Right atrium auricular region (tissue), 2 donors: ENCODE measurements at regions not wholly inside any gene's neighbourhood (a gene's known extent, or its start where the extent isn't known, plus 50 kb on each side); places are given as distances from the start of the nearest gene placed in this dataset.

Experiments used
- DNase-seq: peaks from one replicate; pipeline ENCODE4 v3.0.0-alpha.2; 2019; ENCODE audit warnings: low spot score
- H3K27ac ChIP-seq, 2 donors: fragments of 200-600 bp; sonication (generic); 1 replicate in 1 of 2; 2 replicates in 1 of 2; pipeline ENCODE4 v1.5.1; 2016 to 2019
- H3K27me3 ChIP-seq, 2 donors: fragments of 200-600 bp; sonication (generic); one replicate each; pipeline versions ENCODE4 v1.5.1 to v1.6.0; 2017 to 2019
- H3K36me3 ChIP-seq: fragments of 200-600 bp; sonication (generic); one replicate; pipeline ENCODE4 v1.5.1; 2016
- H3K4me1 ChIP-seq, 2 donors: fragments of 200-600 bp; sonication (generic); one replicate each; pipeline versions ENCODE4 v1.5.1 to v1.6.0; 2017 to 2019
- H3K4me3 ChIP-seq, 2 donors: fragments of 200-600 bp; sonication (generic); 1 replicate in 1 of 2; 2 replicates in 1 of 2; pipeline ENCODE4 v1.5.1; 2017 to 2019; ENCODE audit warnings: mild to moderate bottlenecking in 1 of 2, moderate library complexity in 1 of 2
- H3K9me3 ChIP-seq, 2 donors: fragments of 200-600 bp; sonication (generic); one replicate each; pipeline ENCODE4 v1.5.1; 2019
- CTCF ChIP-seq, 2 donors: fragments of 200-600 bp; sonication (generic); IDR thresholded peaks; one replicate each; pipeline ENCODE4 v1.5.1; 2019; ENCODE audit warnings: antibody characterized with exemption in 2 of 2

DNA sequence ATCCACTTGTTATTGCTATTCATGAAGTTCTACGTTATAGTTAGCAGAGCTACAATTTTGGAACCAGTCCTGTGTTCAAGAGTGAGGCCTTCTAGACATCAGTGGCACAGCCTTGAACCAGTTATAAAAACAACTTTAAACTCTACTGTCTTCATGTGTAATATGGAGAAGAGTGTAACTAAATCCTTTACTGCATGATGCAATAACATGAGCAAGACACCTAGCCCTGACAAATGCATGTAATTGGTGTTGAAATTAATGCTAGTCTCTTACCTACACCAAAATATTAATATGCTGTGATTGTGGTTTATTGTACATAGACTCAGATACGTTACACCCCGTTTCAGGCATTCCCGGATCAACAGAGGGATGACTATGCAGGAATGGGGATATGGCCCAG, 654.6 kb downstream of the IRX1 start:
- no peak for DNase-seq
- no peak overlapping the region for H3K27ac ChIP-seq
- no peak for TF ChIP-seq CTCF (IDR thresholded peaks at IDR 0.05)

DNA sequence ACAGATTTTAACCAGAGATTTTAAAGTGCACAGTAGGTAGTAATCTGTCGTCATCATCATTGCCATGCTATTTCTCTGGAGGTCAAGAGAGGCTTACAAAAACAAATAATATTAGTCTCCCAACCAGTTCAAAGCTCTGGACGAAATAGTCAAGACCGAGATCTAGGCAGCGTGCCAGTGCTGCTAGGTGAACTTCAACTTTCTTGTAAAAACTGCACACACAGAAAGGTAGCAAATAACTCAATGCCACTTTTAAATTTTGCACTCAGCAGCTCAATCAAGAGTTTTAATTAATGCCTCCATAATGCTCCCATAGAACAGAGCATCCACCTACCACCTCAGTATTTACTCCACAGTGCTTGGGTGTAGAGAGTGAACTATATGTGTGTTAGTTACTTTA, 656.8 kb downstream of the IRX1 start:
- Histone ChIP-seq H3K4me1 (no peaks in the 10 kb centered on the region), H3K27ac (no peak overlapping the region), H3K36me3 (no peaks in the 10 kb centered on the region), H3K9me3 (no peaks in the 10 kb centered on the region), H3K4me3 (no peak overlapping the region), H3K27me3 (no peaks in the 10 kb centered on the region)
- DNase-seq, result no peak
- no peak for TF ChIP-seq CTCF (IDR thresholded peaks at IDR 0.05)

More for the DNA sequence above, 654.6 kb downstream of the IRX1 start:
- H3K4me3 ChIP-seq, result no peak overlapping the region
- no peaks in the 10 kb centered on the region for H3K36me3 ChIP-seq
- H3K4me1 ChIP-seq, result no peaks in the 10 kb centered on the region
- H3K9me3 ChIP-seq, result no peaks in the 10 kb centered on the region
- no peaks in the 10 kb centered on the region for H3K27me3 ChIP-seq

DNA sequence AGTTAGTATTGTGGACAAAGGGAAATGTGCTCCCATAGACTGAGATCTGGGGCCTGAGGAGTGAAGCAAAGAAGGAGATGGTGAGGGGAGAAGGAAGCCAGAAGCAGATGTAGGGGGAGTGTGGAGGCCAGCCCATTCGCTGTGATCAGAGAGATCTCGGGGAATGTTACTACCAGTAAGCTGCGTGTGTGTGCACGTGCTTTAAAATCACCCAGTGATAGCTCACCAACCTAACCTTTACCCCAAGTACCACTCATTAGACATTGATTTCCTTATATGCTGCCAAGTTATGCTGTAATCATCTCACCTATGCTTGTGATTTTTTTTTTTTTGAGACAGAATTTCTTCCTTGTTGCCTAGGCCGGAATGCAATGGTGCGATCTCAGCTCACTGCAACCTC, 659.1 kb downstream of the IRX1 start:
- Histone ChIP-seq H3K27ac (no peak overlapping the region), H3K4me3 (no peak overlapping the region), H3K9me3 (no peaks in the 10 kb centered on the region), H3K4me1 (no peaks in the 10 kb centered on the region), H3K36me3 (no peaks in the 10 kb centered on the region), H3K27me3 (no peaks in the 10 kb centered on the region)
- no peak for DNase-seq
- no peak for TF ChIP-seq CTCF (IDR thresholded peaks at IDR 0.05)

DNA sequence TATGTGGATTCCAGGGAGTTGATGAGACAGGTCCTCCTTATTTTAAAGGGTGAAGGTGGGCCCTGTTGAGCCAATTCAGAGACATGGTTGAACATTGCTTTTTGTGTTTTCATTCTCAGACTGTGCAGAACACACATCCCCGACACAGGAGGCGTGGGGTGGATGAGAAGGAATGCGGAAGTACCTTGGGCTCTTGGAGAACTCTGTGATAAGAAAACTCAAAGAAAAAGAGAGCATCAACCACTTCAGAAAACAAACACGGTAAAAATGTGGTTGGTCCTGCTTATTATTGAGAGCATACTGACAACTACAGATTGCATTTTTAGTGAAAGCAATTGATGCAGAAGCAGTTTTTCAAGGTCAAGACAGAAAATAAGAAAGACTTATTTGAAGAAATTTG, 659.8 kb downstream of the IRX1 start:
- no peaks in the 10 kb centered on the region for H3K9me3 ChIP-seq
- no peaks in the 10 kb centered on the region for H3K27me3 ChIP-seq
- DNase-seq, result no peak
- H3K4me3 ChIP-seq, result no peak overlapping the region
- no peak for TF ChIP-seq CTCF (IDR thresholded peaks at IDR 0.05)
- no peaks in the 10 kb centered on the region for H3K4me1 ChIP-seq
- no peak overlapping the region for H3K27ac ChIP-seq
- no peaks in the 10 kb centered on the region for H3K36me3 ChIP-seq

DNA sequence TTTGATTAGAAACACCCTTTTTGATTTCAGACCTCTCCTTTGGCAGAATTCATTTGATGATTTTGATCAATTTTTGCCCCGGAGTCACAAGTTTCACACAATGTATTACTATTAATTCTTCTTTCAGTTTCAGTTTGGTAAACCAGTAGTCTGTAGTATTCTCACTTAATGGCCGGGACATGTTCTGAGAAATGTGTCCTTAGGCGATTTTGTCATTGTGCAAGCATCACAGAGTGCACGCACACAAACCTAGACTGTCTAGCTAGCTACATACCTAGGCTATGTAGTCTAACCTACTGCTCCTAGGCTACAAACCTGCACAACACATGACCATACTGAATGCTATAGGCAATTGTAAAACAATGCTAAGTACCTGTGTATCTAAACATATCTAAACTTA, 662.5 kb downstream of the IRX1 start:
- peaks cover 0 to 5% of the 10 kb centered on the region in 2 donors for H3K9me3 ChIP-seq
- no peaks in the 10 kb centered on the region for H3K4me1 ChIP-seq
- H3K27ac ChIP-seq, result no peak overlapping the region
- TF ChIP-seq CTCF (IDR thresholded peaks at IDR 0.05), result no peak
- no peaks in the 10 kb centered on the region for H3K27me3 ChIP-seq
- no peak for DNase-seq
- H3K4me3 ChIP-seq, result no peak overlapping the region
- H3K36me3 ChIP-seq, result no peaks in the 10 kb centered on the region

- DNase-seq, result no peak
- no peak for TF ChIP-seq CTCF (IDR thresholded peaks at IDR 0.05)
- no peaks in the 10 kb centered on the region for H3K4me1 ChIP-seq
- no peaks in the 10 kb centered on the region for H3K36me3 ChIP-seq
- no peak overlapping the region for H3K27ac ChIP-seq
- H3K9me3 ChIP-seq, result peaks cover 0 to 8% of the 10 kb centered on the region in 2 donors
- H3K27me3 ChIP-seq, result no peaks in the 10 kb centered on the region
- H3K4me3 ChIP-seq, result no peak overlapping the region
These were observed 675.6 kb downstream of the IRX1 start for GRCh38 chr5:4271193-4271592.
